ENCODE measurements at regions not wholly inside any gene's neighbourhood (a gene's known extent, or its start where the extent isn't known, plus 50 kb on each side); places are given as distances from the start of the nearest gene placed in this dataset.

- TF ChIP-seq CTCF (IDR thresholded peaks at IDR 0.05), result no peak
- no peak for TF ChIP-seq EP300 (IDR thresholded peaks at IDR 0.05)
These were observed 65.7 kb upstream of the FZD8 start for GRCh38 chr10:35707642-35708425.
